T1000 (cell line): ENCODE measurements at regions not wholly inside any gene's neighbourhood (a gene's known extent, or its start where the extent isn't known, plus 50 kb on each side); places are given as distances from the start of the nearest gene placed in this dataset.

ENCODE experiments used
- DNase-seq: peaks from one replicate; lab custom pipeline; 2025; ENCODE audit warnings: mixed read lengths; lab: John Stamatoyannopoulos, UW

DNA sequence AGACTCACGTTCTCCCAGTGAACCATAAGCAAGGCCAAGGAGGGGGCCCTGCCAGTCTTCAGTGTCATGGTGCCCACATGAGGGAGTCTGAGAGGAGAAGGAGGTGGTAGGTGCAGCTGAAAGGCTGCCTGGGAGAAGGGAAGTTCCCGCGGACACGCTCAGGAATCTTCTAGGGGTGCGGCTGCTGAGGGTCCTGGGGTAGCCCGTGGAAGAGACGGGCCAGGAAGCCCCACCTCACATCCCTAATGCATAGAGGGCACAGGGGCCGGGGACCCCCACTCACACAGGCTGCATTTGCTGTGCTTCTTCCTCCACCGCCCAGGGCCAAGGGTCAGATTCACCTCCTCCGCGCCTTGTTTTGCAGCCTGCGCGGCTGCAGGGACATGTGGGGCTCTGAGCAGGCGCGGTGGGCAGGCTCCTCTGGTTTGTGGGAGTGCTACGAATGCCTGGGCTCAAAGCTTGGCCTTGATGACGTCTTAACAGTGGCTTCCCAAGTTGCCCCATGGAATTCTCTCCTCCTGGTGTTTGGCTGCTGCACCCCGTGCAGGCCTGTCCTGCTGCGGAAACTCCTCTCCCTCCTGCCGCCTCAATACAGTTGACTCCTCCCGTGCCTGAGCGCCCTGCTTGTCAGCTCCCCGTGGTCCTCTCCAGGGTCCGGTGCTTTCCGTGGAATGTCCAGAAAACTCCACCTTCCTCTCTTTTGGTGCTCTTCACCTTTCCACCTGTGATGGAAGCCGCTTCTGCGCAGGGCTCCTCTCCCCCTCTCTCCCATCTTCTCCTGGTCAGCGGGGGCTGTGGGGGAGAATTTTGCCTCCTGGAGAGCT, 95.7 kb downstream of the VAPA start:
- DNase-seq = no peak

DNA sequence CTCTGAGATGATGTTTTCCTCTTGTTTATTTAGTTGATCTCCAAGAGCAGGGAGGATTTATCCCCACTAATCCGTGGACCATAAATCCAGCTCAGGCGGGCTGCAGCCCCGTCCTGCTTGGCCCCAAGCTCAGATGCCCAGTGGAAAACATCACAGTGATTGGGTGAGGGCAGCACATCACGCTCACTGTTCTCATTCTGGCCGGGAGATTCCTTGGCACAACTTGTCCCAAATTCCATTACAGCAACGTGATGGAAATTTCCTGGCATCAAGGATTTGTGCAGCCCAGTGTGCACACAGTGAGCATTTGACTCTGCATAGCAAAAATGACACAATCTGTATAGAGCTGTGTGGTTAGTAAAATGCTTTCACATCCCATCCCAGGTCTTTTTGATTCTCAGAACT, 96.8 kb downstream of the VAPA start:
- DNase-seq = no peak

DNA sequence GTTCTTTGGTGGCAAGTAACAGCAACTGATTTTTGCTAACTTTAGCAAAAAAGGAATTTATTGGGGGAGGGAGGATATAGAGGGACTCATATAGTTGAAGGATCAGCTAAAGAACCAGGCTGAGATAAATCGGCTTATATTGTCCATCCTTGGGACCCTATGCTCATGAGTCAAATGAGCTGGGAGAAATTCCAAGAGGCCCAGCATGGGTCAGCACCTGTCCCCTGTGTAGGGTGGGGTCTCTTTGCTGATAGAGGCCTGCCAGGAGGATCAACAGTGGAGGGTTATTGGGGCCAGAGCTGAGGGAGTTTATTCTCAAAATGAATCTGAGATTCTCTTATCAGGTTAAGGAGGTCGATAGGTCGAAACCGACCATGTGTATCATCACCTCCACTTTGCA, 97.2 kb downstream of the VAPA start:
- DNase-seq = no peak

DNA sequence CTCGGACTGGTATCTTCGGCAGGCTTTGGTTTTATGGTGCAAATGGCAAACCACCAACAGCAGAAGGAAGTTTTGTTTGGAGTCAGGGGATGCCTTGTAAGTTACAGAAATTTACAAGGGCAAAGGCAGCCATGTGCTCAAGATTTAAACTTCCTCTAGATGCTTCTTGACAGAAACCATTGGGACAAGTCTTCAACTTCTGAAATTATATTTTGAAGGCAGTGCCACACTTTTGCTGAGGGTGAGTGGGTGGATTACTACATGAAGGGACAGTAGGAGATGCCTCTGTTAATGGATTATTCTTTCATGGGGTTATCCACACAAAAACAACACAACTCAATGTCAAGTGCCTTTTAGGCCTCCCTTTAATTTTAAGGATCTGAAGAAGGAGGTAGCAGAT, 97.9 kb downstream of the VAPA start:
- no peak for DNase-seq

DNA sequence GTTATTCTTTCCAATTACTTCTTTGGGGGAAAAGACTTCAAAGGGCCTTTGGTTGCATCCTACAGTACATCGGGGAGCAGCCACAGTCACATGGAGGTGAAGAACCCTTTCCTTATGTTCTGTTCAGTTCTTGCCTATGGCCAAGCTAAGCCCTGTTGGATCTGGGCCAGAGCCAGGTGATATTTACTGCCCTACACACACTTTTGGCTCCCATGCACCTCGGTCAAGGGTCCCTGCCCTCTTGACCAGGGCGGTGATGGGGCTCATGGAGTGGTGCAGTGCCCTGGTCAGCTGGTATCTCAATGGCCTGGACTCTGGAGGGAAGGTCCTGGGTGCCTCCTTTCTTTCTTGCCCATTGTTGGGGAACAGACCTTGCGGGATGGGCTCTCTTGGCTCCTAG, 98.7 kb downstream of the VAPA start:
- no peak for DNase-seq

DNA sequence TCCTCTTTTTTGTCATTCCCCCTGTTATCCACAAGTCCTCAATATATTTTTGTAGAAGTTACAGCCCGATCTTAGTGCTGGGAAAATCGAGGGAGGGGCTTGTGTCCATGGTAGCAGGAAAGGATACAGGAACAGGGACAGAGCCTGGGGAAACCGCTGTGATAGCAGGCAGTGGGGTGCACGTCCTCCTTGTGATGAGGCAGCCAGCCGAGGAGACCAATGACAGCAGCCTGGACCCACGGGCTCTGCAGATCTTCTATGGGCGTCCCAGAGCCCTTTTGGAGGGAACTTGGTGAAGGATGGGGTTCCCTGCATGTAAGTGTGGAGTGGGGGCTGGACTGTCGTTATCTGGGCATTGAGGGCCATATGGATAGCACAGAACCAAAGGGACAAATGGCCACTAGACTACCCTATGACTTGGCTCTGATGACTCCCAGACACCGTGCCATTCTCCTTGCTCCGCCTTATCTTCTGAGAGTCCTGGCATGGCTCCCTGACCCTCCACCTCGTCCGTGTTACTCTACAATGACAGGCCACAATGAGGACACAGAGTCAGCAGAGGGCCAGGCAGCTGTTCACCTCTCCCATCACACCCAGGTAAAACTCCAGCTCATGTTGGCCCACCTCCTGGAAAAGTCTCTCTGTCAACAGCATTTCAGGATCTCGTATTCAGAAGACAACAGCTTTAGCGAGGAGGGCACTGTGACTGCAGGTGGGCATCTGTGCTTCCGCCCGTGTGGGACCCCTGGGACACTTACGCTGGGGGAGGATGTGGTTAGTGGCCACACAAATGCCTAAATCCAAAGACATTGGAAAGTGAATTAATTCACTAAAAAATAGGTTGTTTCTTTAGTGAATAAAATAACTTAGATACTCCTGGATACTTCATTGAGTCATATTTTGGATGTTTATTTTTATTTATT, 100.1 kb downstream of the VAPA start:
- no peak for DNase-seq

DNA sequence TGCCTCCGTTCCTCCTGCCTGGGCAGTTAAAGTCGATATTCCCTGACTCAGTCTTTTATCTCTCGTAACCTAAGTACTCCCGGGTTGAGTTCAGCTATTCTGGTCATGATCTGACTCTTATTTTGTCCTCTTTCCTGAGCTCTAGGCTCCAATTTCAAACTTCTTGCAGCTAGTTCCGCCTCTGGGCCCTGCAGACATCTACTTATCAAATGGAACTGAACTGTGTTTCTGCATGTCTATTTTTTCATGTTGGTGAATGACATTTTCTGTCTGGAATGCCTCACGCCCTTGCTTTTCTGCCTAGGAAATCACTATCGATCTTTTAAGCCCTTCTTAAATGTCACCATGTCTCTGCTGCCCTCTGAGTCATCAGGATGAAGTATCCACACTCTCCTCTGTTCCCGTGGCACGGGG, 101.5 kb downstream of the VAPA start:
- no peak for DNase-seq

DNA sequence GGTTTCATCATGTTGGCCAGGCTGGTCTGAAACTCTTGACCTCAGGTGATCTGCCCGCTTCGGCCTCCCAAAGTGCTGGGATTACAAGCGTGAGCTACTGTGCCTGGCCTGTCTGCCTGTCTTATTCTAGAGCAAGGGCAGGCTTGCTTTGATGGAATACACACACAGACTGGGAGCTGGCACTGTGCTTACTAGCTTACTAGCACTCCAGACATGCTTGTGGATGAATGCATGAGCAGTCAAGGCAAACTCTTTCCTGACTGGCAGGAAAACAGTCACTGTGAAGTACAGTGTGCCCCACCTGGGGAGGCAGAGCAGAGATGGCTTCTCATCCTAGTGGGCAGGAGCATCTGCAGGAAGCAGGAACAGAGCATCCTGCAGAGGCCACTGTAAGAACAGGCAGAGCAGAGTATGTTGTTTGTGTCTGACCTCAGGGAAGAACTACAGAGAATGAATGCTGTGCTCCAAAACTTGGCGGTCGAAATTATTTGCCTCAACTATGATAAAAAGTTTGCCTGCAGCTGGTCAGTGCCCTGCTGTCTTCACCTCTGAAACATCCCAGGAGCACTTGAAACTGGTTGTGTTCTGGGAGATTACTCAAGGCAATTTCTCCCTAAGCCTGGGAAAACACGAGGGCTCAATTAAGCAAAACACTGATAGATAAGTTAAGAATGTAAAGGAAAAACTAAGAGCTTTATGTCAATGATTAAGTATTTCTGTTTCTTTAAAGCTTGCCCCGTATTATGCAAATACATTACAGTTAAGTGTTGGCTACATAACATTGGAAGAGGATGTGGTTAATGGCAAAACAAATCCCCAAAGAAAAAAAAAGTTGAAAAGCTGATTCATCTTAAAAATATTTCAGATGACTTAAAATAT, 102.4 kb downstream of the VAPA start:
- no peak for DNase-seq

DNA sequence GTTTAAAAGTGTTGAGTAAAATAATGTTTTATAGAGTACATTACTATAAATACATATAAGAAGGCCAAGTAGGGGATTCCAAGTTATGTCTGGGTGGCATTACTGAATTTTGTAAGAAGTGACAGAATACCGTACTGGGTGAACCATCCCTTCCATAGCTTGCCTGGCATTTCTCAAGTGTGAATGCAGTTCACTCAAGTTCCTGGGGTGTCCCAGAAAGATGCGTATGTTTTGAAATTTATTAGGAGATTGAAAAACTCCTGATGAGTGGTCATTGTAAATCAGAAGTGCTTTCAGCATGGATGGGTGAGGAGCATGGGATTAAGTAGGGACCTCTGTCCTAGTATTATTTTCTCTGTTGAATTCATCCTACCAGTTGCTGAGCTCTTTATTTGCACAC, 103.2 kb downstream of the VAPA start:
- DNase-seq = no peak

DNA sequence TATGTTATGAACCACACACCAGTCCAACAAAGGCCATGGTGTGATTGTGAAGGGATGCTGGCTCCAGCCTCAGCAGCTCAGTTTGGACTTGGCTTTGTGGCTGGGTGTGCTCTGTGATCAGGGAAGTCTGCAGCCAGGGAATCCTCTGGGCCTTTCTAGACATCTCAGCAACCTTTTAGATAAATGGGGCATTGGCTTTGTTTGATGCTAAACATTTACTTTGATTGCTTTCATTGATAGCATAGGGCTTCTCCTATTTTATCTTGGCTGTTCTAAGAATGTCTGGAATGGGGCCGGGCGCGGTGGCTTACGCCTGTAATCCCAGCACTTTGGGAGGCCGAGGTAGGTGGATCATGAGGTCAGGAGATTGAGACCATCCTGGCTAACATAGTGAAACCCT, 104.5 kb downstream of the VAPA start:
- no peak for DNase-seq

DNA sequence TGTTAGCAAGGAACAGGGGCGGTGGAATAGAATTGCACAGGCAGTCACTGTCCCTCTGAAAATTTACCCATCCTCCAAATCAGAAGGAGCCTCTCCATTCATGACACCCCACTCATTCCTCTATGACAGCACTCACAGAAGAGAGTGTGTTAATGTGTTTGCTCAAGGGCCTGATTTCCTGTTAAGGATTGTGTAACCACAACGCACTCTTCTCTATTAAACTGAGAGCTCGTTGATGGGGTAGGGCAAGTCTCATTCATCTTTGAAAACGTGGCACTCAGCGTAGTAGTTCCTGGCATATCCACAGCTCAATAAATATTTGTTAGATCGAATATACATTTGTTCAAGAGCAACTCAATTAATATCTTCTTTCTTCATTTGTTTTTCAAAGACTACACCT, 106.4 kb downstream of the VAPA start:
- no peak for DNase-seq

DNA sequence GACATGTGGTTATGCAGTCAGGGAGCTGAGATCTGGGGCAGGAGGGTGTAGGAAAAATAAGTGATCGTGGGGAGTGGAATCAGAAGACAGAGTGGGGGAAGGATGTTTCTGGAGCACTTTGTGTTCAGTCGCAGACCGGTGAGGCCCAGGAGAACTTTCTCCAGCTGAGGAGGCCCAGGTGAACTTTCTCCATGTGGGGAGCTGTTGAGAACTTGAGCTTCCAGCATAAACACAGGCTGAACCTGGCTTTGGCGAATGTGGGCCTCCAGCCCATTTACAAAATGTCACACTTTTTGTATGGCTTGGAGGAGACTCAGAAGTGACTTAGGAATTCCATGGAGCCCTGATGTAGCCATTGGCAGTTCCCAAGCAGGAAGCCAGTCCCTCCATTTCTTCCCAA, 108.5 kb downstream of the VAPA start:
- DNase-seq = no peak

DNA sequence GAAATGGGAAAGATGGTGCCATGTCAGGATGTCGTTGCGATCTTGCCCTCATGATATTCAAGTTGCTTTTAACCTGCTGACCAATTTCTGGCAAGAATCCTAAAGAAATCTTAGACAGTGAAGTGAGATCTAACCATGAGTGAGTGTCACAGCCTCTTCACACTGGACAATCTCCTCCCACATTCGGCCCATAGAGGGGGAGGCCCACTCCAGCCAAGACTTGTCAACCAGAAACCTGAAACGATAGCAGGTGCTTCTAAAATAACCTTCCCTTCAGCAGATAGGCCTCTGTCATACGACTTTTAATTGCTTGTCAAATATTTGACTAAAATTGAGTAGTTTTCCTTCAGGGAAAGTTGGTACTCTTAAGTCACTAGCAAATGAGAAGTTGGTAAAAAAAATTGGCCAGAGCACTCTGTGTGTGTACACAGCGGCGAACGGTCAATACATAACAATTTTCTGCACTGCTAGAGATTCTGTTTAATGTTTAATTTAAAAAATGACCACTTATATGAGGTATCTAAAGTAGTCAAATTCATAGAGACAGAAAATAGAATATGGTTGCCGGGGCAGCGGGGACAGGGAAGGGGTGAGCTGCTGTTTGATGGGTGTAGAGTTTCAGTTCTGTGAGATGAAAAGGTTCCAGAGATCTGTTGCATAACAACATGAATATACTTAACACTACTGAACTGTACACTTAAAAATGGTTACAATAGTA, 110.2 kb downstream of the VAPA start:
- no peak for DNase-seq

DNA sequence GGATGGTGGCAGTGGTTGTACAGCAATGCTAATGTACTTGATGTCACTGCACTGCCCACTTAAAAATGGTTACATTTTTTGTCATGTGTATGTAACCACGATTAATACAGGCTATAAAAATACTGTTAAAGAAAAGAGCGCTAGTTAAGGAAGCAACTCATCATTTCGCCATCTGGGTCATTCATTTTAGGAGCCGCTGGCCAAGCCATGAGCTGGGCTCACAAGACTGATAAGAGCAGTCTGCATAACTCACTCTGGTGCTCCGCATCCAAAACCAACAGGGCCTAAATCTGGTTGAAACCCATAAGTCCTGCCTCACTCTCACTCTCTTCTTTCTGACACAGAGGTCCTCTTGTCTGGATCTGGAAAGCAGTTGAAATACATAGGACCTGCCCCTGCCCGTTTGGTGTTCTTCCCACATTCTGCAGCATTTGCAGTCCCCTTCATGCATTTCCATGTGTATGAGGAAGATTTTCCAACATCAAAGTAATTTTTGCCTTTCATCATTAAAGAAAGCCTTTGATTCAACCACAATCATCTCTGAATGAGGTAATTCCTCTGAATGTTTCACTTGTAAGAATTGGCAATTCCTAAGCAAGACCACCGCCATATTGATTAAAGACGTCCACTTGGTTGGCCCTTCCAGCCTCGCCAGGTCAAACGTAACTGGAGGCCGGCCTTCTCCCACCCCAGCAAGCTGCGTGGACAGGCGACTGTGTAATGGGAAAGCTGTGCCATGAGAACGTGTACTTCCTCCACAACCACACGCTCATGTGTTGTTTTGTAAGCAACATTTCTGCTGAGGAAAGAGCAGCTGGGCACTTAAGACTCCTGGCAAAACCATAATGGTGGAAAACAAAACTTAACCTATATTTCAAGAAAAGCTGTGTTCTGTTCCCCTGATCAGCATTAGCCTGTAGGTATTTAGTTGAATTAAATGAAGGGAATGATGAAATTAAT, 112.2 kb downstream of the VAPA start:
- no peak for DNase-seq

DNA sequence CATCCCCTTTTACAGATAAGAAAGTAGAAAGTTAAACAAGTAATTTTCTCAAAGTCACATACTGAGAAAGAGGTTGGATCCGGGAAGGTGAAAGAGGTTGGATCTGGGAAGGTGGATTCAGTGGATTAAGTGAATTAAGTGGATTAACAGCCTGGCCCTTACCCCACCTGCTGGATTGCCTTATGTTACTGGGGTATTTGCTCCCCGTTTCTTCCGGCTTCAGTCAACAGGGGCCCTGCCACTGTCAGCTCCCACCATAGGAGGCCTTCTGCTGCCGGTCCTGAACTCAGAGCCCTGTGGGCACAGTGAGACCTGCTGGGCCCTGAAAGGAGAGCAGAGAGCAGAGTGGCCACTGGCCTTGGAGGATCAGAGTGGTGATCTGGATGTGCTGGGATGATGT, 113.2 kb downstream of the VAPA start:
- DNase-seq = no peak

DNA sequence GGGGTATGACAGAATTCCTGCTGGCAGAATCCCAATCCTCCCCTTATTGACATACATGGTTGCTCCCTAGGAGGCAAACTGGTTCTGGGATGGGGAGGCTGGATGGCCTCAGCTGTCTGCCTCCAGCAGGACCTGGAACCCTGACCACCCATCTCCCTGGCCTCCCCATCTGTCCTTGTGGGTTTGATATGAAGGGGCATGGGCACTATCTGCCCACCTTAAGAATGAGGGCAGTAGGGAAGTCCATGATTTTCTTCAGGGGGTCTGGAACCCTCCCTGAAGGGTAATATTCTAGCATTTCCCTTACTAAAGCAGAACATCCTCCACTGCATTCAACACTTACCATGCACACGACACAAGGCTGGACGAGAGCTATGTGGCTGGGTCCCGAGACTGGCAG, 113.6 kb downstream of the VAPA start:
- DNase-seq = no peak

DNA sequence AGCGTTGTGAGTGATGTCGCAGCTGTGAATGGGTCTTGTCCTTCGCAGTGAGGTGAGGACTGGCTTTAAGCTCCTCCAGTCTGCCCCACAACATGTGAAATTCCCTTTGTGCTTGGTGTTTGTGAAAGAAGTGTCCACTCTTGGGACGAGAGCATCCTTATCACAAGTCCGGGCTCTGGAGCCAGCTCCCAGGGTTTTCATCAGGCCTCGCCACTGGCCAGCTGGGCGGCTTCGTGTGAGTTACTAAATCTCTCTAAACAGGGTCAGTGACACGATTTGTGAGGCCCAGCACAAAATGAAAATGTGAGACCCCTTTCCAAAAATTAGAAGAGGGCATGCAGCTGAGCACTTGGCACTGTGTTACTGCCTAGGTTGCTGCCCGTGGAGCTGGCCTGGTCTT, 115.9 kb downstream of the VAPA start:
- no peak for DNase-seq

DNA sequence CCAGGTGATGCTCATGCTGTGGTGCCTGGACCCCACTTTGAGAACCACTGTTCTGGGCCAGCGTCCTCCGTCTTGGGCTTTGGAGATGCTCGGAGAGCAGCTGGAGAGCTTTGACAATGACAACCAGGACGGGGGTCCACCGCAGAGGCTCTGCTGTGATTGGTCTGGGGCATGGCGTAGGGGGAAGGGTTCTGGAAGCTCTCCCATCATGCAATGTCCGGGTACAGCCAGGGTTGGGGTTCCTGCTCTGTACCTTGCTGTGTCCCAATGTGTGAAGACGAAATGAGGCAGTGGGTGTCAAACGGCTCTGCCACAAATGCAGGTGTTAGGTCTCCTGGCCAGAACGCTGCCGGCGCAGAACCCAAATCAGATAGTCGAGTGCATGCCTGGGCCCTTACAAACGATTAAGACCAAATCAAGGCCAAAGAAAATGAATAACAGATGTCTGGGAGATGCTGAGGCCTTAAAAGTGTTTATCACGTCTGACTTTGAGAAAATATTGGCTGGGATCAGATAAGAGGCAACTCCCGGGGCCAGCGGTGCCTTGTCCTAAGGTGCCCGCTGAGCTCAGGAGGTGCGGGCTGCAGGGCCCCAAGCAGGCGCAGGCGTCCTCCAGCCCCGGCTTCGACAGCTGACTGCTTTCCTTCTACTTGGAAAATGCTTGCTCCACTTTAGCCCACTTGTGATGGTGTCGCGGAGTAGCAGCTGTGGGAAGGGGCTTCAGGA, 117.2 kb downstream of the VAPA start:
- no peak for DNase-seq

DNA sequence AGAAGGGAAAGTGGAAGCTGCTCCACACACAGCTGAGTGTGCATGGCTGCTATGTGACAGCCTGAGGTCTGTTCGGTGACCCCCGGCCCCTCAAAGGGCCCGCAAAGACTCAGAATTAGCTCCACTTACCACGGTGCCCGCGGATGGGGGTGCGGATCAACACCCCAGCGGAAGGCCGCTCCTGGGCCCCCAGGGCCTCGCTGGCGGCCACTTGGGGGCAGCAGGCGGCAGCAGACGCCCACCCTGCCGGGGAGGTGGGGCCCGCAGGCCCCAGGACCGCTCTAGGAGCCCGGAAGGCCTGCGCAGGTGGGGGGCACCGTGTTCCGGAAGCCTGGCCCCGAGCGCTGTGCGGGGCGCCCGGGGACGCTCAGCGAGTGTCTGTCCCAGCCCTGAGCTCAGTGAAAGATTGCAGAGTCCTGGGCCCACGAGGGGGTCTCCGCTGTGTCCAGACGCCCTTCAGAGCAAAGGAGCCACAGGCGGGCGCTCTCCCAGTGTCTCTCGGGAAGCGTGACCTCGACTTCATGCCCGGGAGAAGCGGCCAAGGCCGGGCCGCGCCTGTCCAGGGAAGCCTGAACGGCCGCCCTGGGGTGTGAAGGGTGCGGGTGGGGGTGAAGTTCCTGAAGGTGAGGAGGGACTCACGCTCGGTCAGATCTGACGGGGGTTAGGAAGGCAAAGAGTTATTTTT, 118.7 kb downstream of the VAPA start:
- no peak for DNase-seq
